Calu3 (cell line): ENCODE measurements at regions not wholly inside any gene's neighbourhood (a gene's known extent, or its start where the extent isn't known, plus 50 kb on each side); places are given as distances from the start of the nearest gene placed in this dataset.

Experiments used
- BruUV-seq: library from RNA; stranded (reverse); fragments of 400-500 nt; replicated peaks from 2 replicates; lab custom pipeline; 2021; lab: Mats Ljungman, UMichigan
- CTCF ChIA-PET: fragments of 300-600 bp; sonication (Branson Sonifier 250); formaldehyde crosslinking; loops from one replicate; lab custom pipeline; 2022; ENCODE audit warnings: antibody characterized with exemption; lab: Charles Lee
- DNase-seq: peaks from one replicate; pipeline ENCODE4 v3.0.0; 2022
- H3K27ac Mint-ChIP-seq: one replicate; pipeline ENCODE4 v1.8.0; 2022; ENCODE audit warnings: mixed read lengths; ENCODE audit not compliant: unreplicated experiment
- H3K27me3 Mint-ChIP-seq: one replicate; pipeline ENCODE4 v1.8.0; 2022; ENCODE audit warnings: mixed read lengths; ENCODE audit not compliant: unreplicated experiment
- H3K36me3 Mint-ChIP-seq: one replicate; pipeline ENCODE4 v1.8.0; 2022; ENCODE audit warnings: mild to moderate bottlenecking, moderate library complexity, mixed read lengths; ENCODE audit not compliant: insufficient read depth, unreplicated experiment
- H3K4me1 Mint-ChIP-seq: one replicate; pipeline ENCODE4 v1.8.0; 2022; ENCODE audit warnings: mild to moderate bottlenecking, low read depth, mixed read lengths; ENCODE audit not compliant: unreplicated experiment
- H3K4me3 Mint-ChIP-seq: one replicate; pipeline ENCODE4 v1.8.0; 2022; ENCODE audit warnings: mild to moderate bottlenecking, low read depth, moderate library complexity, mixed read lengths; ENCODE audit not compliant: unreplicated experiment
- H3K9me3 Mint-ChIP-seq: one replicate; pipeline ENCODE4 v1.8.0; 2022; ENCODE audit warnings: low read depth, mixed read lengths; ENCODE audit not compliant: unreplicated experiment
- CTCF ChIP-seq: fragments of 200-600 bp; IDR thresholded peaks from one replicate; pipeline ENCODE4 v1.8.0; 2022; ENCODE audit warnings: antibody characterized with exemption; ENCODE audit not compliant: unreplicated experiment
- intact Hi-C: fragments of 100-400 bp; cut with micrococcal nuclease; formaldehyde crosslinking; loops from one replicate; pipeline ENCODE4 v1.10.0; 2022; ENCODE audit not compliant: unreplicated experiment

DNA sequence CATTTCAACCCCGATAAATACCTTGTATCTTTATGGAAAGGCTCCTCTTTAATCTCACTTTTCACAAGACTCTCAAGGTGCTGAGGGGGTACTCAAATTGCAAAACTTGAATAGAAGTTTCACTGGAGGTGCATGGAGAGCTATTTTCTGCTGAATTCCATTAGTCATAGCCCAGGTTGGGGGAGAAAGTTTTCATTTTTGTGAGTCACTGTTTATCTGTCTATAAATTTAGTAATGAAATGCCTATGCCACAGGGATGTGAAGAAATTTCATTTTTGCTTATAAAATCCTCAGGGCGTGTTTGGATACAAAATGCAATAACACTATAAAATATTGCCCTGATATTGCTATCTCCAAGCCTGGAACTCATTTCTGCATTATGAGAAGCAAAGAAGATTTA is 346.3 kb downstream of the LRATD1 start:
- BruUV-seq, result no TSS peak
- no peak for DNase-seq
- intact Hi-C loops, result no loop called here

GRCh38 chr2:14982790-14983189 is 350.3 kb downstream of the LRATD1 start:
- Mint-ChIP-seq H3K36me3 (no peaks in the 10 kb centered on the region), H3K9me3 (peaks cover 3% of the 10 kb centered on the region), H3K27me3 (no peaks in the 10 kb centered on the region), H3K27ac (no peak overlapping the region), H3K4me3 (no peak overlapping the region), H3K4me1 (no peaks in the 10 kb centered on the region)
- DNase-seq, result no peak
- no peak for TF ChIP-seq CTCF
- no TSS peak for BruUV-seq
- CTCF ChIA-PET, result no interaction called here
- intact Hi-C loops, result no loop called here

More for the DNA sequence above, 346.3 kb downstream of the LRATD1 start:
- Mint-ChIP-seq H3K9me3 (peaks cover 3% of the 10 kb centered on the region), H3K4me1 (no peaks in the 10 kb centered on the region), H3K27me3 (no peaks in the 10 kb centered on the region), H3K27ac (no peak overlapping the region), H3K4me3 (no peak overlapping the region), H3K36me3 (no peaks in the 10 kb centered on the region)
- CTCF ChIA-PET, result no interaction called here
- TF ChIP-seq CTCF, result no peak

DNA sequence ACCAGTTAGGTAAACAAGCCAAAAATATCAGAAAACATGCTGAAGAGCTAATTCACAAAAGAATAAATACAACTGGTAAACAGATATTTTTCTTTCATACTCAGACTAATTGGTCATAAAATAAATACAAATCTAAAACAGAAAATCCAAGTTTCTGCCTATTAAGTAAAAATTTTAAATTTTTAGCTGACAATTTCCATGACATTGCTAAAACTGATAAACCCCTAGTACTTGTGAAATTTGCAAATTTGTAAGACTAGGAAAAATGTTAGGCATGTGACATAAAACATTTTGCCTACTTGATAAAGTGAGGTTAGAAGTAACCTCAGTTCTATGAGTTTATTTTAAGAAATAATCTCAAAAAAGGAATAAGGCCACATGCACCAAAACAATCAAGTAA is 356.1 kb downstream of the LRATD1 start:
- H3K9me3 Mint-ChIP-seq, result no peaks in the 10 kb centered on the region
- TF ChIP-seq CTCF, result no peak
- no peak for DNase-seq
- H3K4me1 Mint-ChIP-seq, result no peaks in the 10 kb centered on the region
- no TSS peak for BruUV-seq
- H3K4me3 Mint-ChIP-seq, result no peak overlapping the region
- no peaks in the 10 kb centered on the region for H3K36me3 Mint-ChIP-seq
- H3K27me3 Mint-ChIP-seq, result no peaks in the 10 kb centered on the region
- CTCF ChIA-PET, result no interaction called here
- intact Hi-C loops, result no loop called here
- no peak overlapping the region for H3K27ac Mint-ChIP-seq

DNA sequence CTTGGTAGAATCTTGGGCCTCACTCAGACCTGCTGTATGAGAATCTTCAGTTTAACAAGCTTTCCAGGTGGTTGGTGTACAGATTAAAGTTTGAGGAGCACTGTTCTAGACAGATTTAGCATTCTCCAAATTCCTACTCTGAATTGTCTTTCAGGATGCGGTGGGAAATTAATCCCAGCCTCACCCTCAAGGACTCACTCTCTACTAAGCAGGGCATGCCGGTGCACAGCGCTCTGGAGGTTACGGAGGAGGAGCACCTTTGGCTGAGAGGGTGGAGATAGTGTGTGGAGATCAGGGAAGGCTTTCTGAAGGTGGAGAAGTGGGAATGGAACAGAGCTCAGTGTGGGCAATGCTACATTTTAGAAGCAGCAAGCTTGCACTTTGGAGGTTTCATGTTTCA is 359.2 kb downstream of the LRATD1 start:
- peaks cover 4% of the 10 kb centered on the region for H3K9me3 Mint-ChIP-seq
- intact Hi-C loops, result no loop called here

More for the DNA sequence above, 359.2 kb downstream of the LRATD1 start:
- CTCF ChIA-PET, result no interaction called here
- TF ChIP-seq CTCF, result no peak
- Mint-ChIP-seq H3K4me1 (no peaks in the 10 kb centered on the region), H3K4me3 (no peak overlapping the region), H3K27ac (no peak overlapping the region), H3K36me3 (no peaks in the 10 kb centered on the region), H3K27me3 (no peaks in the 10 kb centered on the region)
- DNase-seq, result no peak
- no TSS peak for BruUV-seq
